ENCODE measurements at regions not wholly inside any gene's neighbourhood (a gene's known extent, or its start where the extent isn't known, plus 50 kb on each side); places are given as distances from the start of the nearest gene placed in this dataset.

GRCh38 chr1:117698398-117699160 lies 92.7 kb downstream of the TENT5C start:
- no peak overlapping the region for H2BK12ac ChIP-seq (ENCODE audit: low read depth, low read length)
- POLR2A ChIA-PET (ENCODE audit: partially characterized antibody): interaction anchor here (0.9 kb wide), 1 partner anchor 10 kb away, joined by 4 read pairs; no protein-coding TSS in a partner anchor
- TF ChIP-seq HDAC6 (IDR thresholded peaks at IDR 0.05; ENCODE audit: low read depth, low read length) (no peak), SP1 (IDR thresholded peaks at IDR 0.05; ENCODE audit: low read depth, low read length) (no peak), CREB1 (IDR thresholded peaks at IDR 0.05) (no peak)

More at GRCh38 chr1:117698398-117699160, 92.7 kb downstream of the TENT5C start:
- Histone ChIP-seq H3K4me2 (ENCODE audit: insufficient read depth in 1 of 2, low read depth in 2 of 2, low read length in 2 of 2) (no peak overlapping the region), H2BK15ac (ENCODE audit: low read length) (no peak overlapping the region), H3K36me3 (ENCODE audit: control insufficient read depth in 2 of 4, insufficient read depth in 4 of 4, low read length in 3 of 4) (no peaks in the 10 kb centered on the region; a peak in 1 of 8 replicates), H2AFZ (ENCODE audit: low read length) (no peak overlapping the region), H3K27me3 (replicated peaks in 1 of 4; ENCODE audit: control insufficient read depth in 3 of 4, extremely low read depth in 1 of 4, insufficient read depth in 3 of 4, low read length in 3 of 4) (no peaks in the 10 kb centered on the region), H3K14ac (ENCODE audit: insufficient read length) (no peak overlapping the region), H4K20me1 (replicated peaks in 1 of 2; ENCODE audit: control insufficient read depth in 1 of 2, insufficient read depth in 2 of 2, low read length in 2 of 2) (no peaks in the 10 kb centered on the region), H3K9me3 (ENCODE audit: insufficient read depth in 2 of 2, low read depth in 1 of 2, low read length in 1 of 2) (no peaks in the 10 kb centered on the region), H4K8ac (ENCODE audit: extremely low read depth, insufficient read depth, low read length) (no peak overlapping the region), H3K23me2 (ENCODE audit: low read depth, low read length) (no peaks in the 10 kb centered on the region), H4K5ac (ENCODE audit: insufficient read length, low read depth, low read length) (no peak overlapping the region), H3K4me3 (ENCODE audit: extremely low read depth in 1 of 4, insufficient read depth in 2 of 4, low read depth in 3 of 4, low read length in 4 of 4) (no peak overlapping the region), H3K4ac (replicated peaks; ENCODE audit: insufficient read length, low read depth, low read length) (no peak overlapping the region), H4K91ac (replicated peaks; ENCODE audit: insufficient read length, low read length) (no peak overlapping the region), H2BK120ac (replicated peaks; ENCODE audit: low read depth, low read length) (no peak overlapping the region), H2BK20ac (ENCODE audit: low read length) (no peak overlapping the region), H3K79me1 (ENCODE audit: low read depth, low read length) (no peaks in the 10 kb centered on the region), H3K79me2 (ENCODE audit: control insufficient read depth in 1 of 2, insufficient read depth in 2 of 2, low read length in 2 of 2) (no peaks in the 10 kb centered on the region), H2BK5ac (ENCODE audit: low read depth, low read length) (no peak overlapping the region), H3K56ac (replicated peaks; ENCODE audit: insufficient read length, low read depth, low read length) (no peak overlapping the region), H3K18ac (ENCODE audit: extremely low read depth, low read length) (no peak overlapping the region), H3K23ac (ENCODE audit: insufficient read length) (no peak overlapping the region), H3K4me1 (replicated peaks in 1 of 4; ENCODE audit: control insufficient read depth in 3 of 4, insufficient read depth in 4 of 4, low read length in 3 of 4) (no peaks in the 10 kb centered on the region), H2AK5ac (ENCODE audit: low read depth, low read length) (no peak overlapping the region), H3K27ac (ENCODE audit: low read depth, low read length) (no peak overlapping the region), H3K9ac (replicated peaks in 1 of 4; ENCODE audit: extremely low read depth in 1 of 4, low read depth in 3 of 4, low read length in 3 of 4) (no peak overlapping the region)
- DNase-seq (ENCODE audit: low read depth in 1 of 2, low spot score in 2 of 2) (no peak), FAIRE-seq (no peak)
- WGBS, 2 experiments (ENCODE audit: extremely low coverage in 1 of 2, insufficient coverage in 1 of 2, insufficient read length in 1 of 2, insufficient replicate concordance in 2 of 2, low coverage in 1 of 2, low lambda C conversion rate in 2 of 2, missing lambda C conversion rate in 1 of 2): 87% methylated on average over 5 of the region's 5 CpGs; no CpG with 5 or more reads in 1 of the 2 experiments
- CTCF ChIA-PET (ENCODE audit: partially characterized antibody): interaction anchor here (1.2 to 9.8 kb wide), 3 partner anchors 12 to 163 kb away, joined by 3 to 67 read pairs (median 7); no protein-coding TSS in a partner anchor

All from H1 (cell line).